HepG2 (cell line): ENCODE measurements at regions not wholly inside any gene's neighbourhood (a gene's known extent, or its start where the extent isn't known, plus 50 kb on each side); places are given as distances from the start of the nearest gene placed in this dataset.
A peak's percentile ranks its signal among the peaks of the same experiment; 100 is the strongest.

Experiments used
- CENPT ChIP-seq: sonication (generic); formaldehyde crosslinking; IDR thresholded peaks from 2 replicates; pipeline ENCODE4 v1.8.0; 2022; ENCODE audit warnings: low read depth, mild to moderate bottlenecking, moderate library complexity, missing genetic modification reagents
- ISX ChIP-seq: sonication (generic); formaldehyde crosslinking; conservative IDR thresholded peaks from 2 replicates; pipeline ENCODE4 v1.5.0; 2020; ENCODE audit warnings: missing genetic modification reagents
- KDM5B ChIP-seq: sonication (generic); formaldehyde crosslinking; IDR thresholded peaks from 2 replicates; pipeline ENCODE4 v1.4.0; 2020; ENCODE audit warnings: missing genetic modification reagents, mild to moderate bottlenecking, borderline replicate concordance
- KMT2A ChIP-seq: sonication (generic); formaldehyde crosslinking; IDR thresholded peaks from 2 replicates; pipeline ENCODE4 v1.4.0; 2020; ENCODE audit warnings: missing genetic modification reagents
- KMT2B ChIP-seq: IDR thresholded peaks from 2 replicates; pipeline ENCODE4 v1.6.1; 2016; ENCODE audit warnings: missing genetic modification reagents, missing compliant biosample characterization
- MAFK ChIP-seq, 2 experiments: IDR thresholded peaks in 1 of 2; conservative IDR thresholded peaks in 1 of 2; 2 replicates each; pipeline ENCODE4 v1.6.1; 2011; ENCODE audit warnings: improper control_type of control experiment in 2 of 2, low read length in 2 of 2
- MEIS1 ChIP-seq: sonication (generic); formaldehyde crosslinking; IDR thresholded peaks from 2 replicates; pipeline ENCODE4 v1.9.0; 2021; ENCODE audit warnings: mild to moderate bottlenecking, missing genetic modification reagents, moderate library complexity, borderline replicate concordance
- MIER2 ChIP-seq: IDR thresholded peaks from 2 replicates; pipeline ENCODE4 v1.6.1; 2016; ENCODE audit warnings: missing biosample characterization, missing genetic modification reagents
- MXD3 ChIP-seq: IDR thresholded peaks from 2 replicates; pipeline ENCODE4 v1.6.1; 2016; ENCODE audit warnings: mild to moderate bottlenecking, missing biosample characterization, missing genetic modification reagents
- NFKBIZ ChIP-seq: IDR thresholded peaks from 2 replicates; pipeline ENCODE4 v1.6.1; 2018; ENCODE audit warnings: missing genetic modification reagents, missing compliant biosample characterization
- PRMT3 ChIP-seq: sonication (generic); formaldehyde crosslinking; IDR thresholded peaks from 2 replicates; pipeline ENCODE4 v1.8.1; 2022; ENCODE audit warnings: low read depth, mild to moderate bottlenecking, moderate library complexity, missing genetic modification reagents, borderline replicate concordance
- SMARCC2 ChIP-seq: fragments of 450-650 bp; IDR thresholded peaks from 2 replicates; pipeline ENCODE4 v1.6.1; 2017; ENCODE audit warnings: antibody characterized with exemption, mild to moderate bottlenecking
- SNAPC2 ChIP-seq: sonication (generic); formaldehyde crosslinking; IDR thresholded peaks from 2 replicates; pipeline ENCODE4 v1.8.1; 2022; ENCODE audit warnings: mild to moderate bottlenecking, missing genetic modification reagents
- SP4 ChIP-seq: sonication (generic); formaldehyde crosslinking; IDR thresholded peaks from 2 replicates; pipeline ENCODE4 v1.8.1; 2023; ENCODE audit warnings: mild to moderate bottlenecking, missing genetic modification reagents
- TAF1 ChIP-seq: sonication (generic); formaldehyde crosslinking; IDR thresholded peaks from 2 replicates; pipeline ENCODE4 v1.4.0; 2020; ENCODE audit warnings: missing genetic modification reagents
- TFDP2 ChIP-seq: sonication (generic); formaldehyde crosslinking; IDR thresholded peaks from 2 replicates; pipeline ENCODE4 v1.4.0; 2020; ENCODE audit warnings: missing genetic modification reagents
- ZFP62 ChIP-seq: sonication (generic); formaldehyde crosslinking; IDR thresholded peaks from 2 replicates; pipeline ENCODE4 v1.4.0; 2020; ENCODE audit warnings: missing genetic modification reagents
- ZFYVE20 ChIP-seq: sonication (generic); formaldehyde crosslinking; IDR thresholded peaks from 2 replicates; pipeline ENCODE4 v1.8.0; 2023; ENCODE audit warnings: low read depth, mild to moderate bottlenecking, moderate library complexity, missing genetic modification reagents, borderline replicate concordance
- ZMYM3 ChIP-seq: sonication (generic); formaldehyde crosslinking; IDR thresholded peaks from 2 replicates; pipeline ENCODE4 v1.5.1; 2020; ENCODE audit warnings: mild to moderate bottlenecking, missing genetic modification reagents
- ZNF136 ChIP-seq: sonication (generic); formaldehyde crosslinking; IDR thresholded peaks from 2 replicates; pipeline ENCODE4 v1.8.1; 2022; ENCODE audit warnings: low read depth, mild to moderate bottlenecking, moderate library complexity, missing genetic modification reagents
- ZNF335 ChIP-seq: sonication (generic); formaldehyde crosslinking; IDR thresholded peaks from 2 replicates; pipeline ENCODE4 v1.4.0; 2020; ENCODE audit warnings: missing genetic modification reagents
- ZNF382 ChIP-seq: sonication (generic); formaldehyde crosslinking; IDR thresholded peaks from 2 replicates; pipeline ENCODE4 v1.5.0; 2020; ENCODE audit warnings: missing genetic modification reagents, mild to moderate bottlenecking, borderline replicate concordance
- ZNF543 ChIP-seq: sonication (generic); formaldehyde crosslinking; IDR thresholded peaks from 2 replicates; pipeline ENCODE4 v1.4.0; 2020; ENCODE audit warnings: mild to moderate bottlenecking, missing genetic modification reagents
- ZNF567 ChIP-seq: sonication (generic); formaldehyde crosslinking; IDR thresholded peaks from 2 replicates; pipeline ENCODE4 v1.8.1; 2023; ENCODE audit warnings: mild to moderate bottlenecking, missing genetic modification reagents, borderline replicate concordance
- ZNF703 ChIP-seq: sonication (generic); formaldehyde crosslinking; IDR thresholded peaks from 2 replicates; pipeline ENCODE4 v1.5.1; 2020; ENCODE audit warnings: missing genetic modification reagents, mild to moderate bottlenecking, moderate library complexity, borderline replicate concordance
- ZNF747 ChIP-seq: sonication (generic); formaldehyde crosslinking; IDR thresholded peaks from 2 replicates; pipeline ENCODE4 v1.8.1; 2023; ENCODE audit warnings: missing genetic modification reagents, mild to moderate bottlenecking, borderline replicate concordance
- ZNF878 ChIP-seq: sonication (generic); formaldehyde crosslinking; IDR thresholded peaks from 2 replicates; pipeline ENCODE4 v1.8.1; 2023; ENCODE audit warnings: mild to moderate bottlenecking, missing genetic modification reagents, moderate library complexity
- ZSCAN22 ChIP-seq: sonication (generic); formaldehyde crosslinking; IDR thresholded peaks from 2 replicates; pipeline ENCODE4 v1.4.0; 2020; ENCODE audit warnings: mild to moderate bottlenecking, missing genetic modification reagents
- TF ChIP-seq, protein P1 (sequence below): sonication (generic); formaldehyde crosslinking; IDR thresholded peaks from 2 replicates; pipeline ENCODE4 v1.4.0; 2020; ENCODE audit warnings: missing genetic modification reagents

DNA sequence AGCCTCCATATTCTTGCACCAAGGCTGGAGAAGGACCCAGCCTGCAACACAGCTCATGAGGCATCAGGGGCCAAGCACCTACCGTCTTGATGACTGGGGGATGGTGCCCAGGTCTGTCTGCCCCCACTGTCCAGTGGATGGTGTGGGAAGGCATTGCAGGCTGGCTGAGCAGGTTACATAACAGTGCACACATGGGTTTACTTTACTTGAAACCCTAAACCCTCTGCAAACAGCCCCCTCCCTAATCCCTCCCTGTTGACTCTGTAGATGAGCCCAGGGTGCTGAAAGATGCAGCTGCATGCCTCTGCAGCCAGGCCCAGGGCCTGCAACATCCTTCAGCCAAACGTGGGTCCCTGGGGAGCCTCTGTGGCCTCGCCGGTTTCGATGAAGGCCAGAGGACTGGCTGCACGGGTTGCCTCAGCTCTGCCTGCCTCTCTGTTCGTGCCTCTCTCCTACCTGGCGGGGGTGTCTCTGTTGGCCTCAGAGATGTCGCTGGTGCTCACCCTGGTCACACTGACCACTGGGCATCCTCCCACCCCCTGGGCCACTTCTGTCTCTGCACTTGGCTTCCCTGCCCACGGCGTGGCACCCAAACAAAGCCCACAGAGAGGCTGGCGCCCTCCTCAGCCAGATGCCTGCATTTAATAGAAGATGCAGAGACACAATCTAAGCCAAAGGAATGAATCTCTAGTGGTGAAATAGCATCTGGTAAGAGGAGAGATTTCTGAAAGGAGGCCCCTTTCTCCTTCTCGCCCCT, 95.1 kb downstream of the METRNL start (continued):
- TF ChIP-seq CENPT: no peak
- TF ChIP-seq ZNF567 (CRISPR knock-in tag): no peak
- TF ChIP-seq MXD3: peak; percentile 40; the same call in 1 of the 2 replicates
- TF ChIP-seq ZNF747 (CRISPR knock-in tag): peak; percentile 91; the same call in 1 of the 2 replicates
- TF ChIP-seq ZNF382 (CRISPR knock-in tag): no peak
- peak; percentile 33; the same call in 1 of the 2 replicates for TF ChIP-seq KDM5B (CRISPR knock-in tag)
- peak; percentile 25; the same call in 1 of the 2 replicates for TF ChIP-seq ZMYM3 (CRISPR knock-in tag)
- 0 out of 2 replicates have a peak, but pooled peaks have one; percentile 30 for TF ChIP-seq KMT2B
- TF ChIP-seq ZSCAN22: no peak
- TF ChIP-seq TAF1 (CRISPR knock-in tag): no peak
- TF ChIP-seq, protein P1, sequence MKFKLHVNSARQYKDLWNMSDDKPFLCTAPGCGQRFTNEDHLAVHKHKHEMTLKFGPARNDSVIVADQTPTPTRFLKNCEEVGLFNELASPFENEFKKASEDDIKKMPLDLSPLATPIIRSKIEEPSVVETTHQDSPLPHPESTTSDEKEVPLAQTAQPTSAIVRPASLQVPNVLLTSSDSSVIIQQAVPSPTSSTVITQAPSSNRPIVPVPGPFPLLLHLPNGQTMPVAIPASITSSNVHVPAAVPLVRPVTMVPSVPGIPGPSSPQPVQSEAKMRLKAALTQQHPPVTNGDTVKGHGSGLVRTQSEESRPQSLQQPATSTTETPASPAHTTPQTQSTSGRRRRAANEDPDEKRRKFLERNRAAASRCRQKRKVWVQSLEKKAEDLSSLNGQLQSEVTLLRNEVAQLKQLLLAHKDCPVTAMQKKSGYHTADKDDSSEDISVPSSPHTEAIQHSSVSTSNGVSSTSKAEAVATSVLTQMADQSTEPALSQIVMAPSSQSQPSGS (CRISPR knock-in tag): peak; percentile 80
- TF ChIP-seq SP4 (CRISPR knock-in tag): peak; percentile 70; the same call in 1 of the 2 replicates
- TF ChIP-seq ZFP62: no peak
- TF ChIP-seq TFDP2 (CRISPR knock-in tag): peak; percentile 61; the same call in 1 of the 2 replicates
- TF ChIP-seq PRMT3 (CRISPR knock-in tag): no peak; the same call in 1 of the 2 replicates
- peak; percentile 87 for TF ChIP-seq ZNF543
- no peak for TF ChIP-seq NFKBIZ (CRISPR knock-in tag)
- TF ChIP-seq MEIS1 (CRISPR knock-in tag): no peak
- peak; percentile 61; the same call in 1 of the 2 replicates for TF ChIP-seq ZNF878 (CRISPR knock-in tag)
- TF ChIP-seq ISX (CRISPR knock-in tag): no peak
- TF ChIP-seq ZFYVE20 (CRISPR knock-in tag): peak; percentile 94
- peak; percentile 80; the same call in 1 of the 2 replicates for TF ChIP-seq ZNF703 (CRISPR knock-in tag)
- TF ChIP-seq SMARCC2: no peak
- no peak for TF ChIP-seq MAFK (conservative IDR thresholded peaks at IDR 0.05 in 1 of 2, IDR thresholded peaks at IDR 0.05 in 1 of 2; ENCODE audit: low read length in 2 of 2)
- TF ChIP-seq MIER2 (CRISPR knock-in tag): peak; percentile 47; the same call in 1 of the 2 replicates
- peak; percentile 72 for TF ChIP-seq SNAPC2
- no peak for TF ChIP-seq ZNF335 (CRISPR knock-in tag)
- TF ChIP-seq KMT2A (CRISPR knock-in tag): 0 out of 2 replicates have a peak, but pooled peaks have one; percentile 62
- TF ChIP-seq ZNF136: no peak
